Tibial nerve (tissue), 4 donors: ENCODE measurements at regions not wholly inside any gene's neighbourhood (a gene's known extent, or its start where the extent isn't known, plus 50 kb on each side); places are given as distances from the start of the nearest gene placed in this dataset.

Experiments used
- CTCF ChIP-seq, 5 experiments: fragments of 200-600 bp in 3 of 5; fragments of 450-650 bp in 2 of 5; sonication (generic) in 3 of 5; IDR thresholded peaks; one replicate each; pipeline ENCODE4 v1.5.1; 2016 to 2019; ENCODE audit warnings: antibody characterized with exemption in 5 of 5, mild to moderate bottlenecking in 3 of 5, moderate library complexity in 2 of 5
- EP300 ChIP-seq, 2 donors: sonication (generic); formaldehyde crosslinking; IDR thresholded peaks; one replicate each; pipeline ENCODE4 v1.6.1; 2017; ENCODE audit warnings: antibody characterized with exemption in 2 of 2, mild to moderate bottlenecking in 1 of 2

- TF ChIP-seq CTCF (IDR thresholded peaks at IDR 0.05): no peak
- no peak for TF ChIP-seq EP300 (IDR thresholded peaks at IDR 0.05)
These were observed 77.0 kb upstream of the LGALSL start for GRCh38 chr2:64376926-64377325.
